Neural progenitor cell (in vitro differentiated cells): ENCODE measurements at regions not wholly inside any gene's neighbourhood (a gene's known extent, or its start where the extent isn't known, plus 50 kb on each side); places are given as distances from the start of the nearest gene placed in this dataset.

ENCODE experiments used
- DNase-seq: peaks from one replicate; pipeline ENCODE4 v3.0.0-alpha.2; 2016; ENCODE audit warnings: low spot score
- H2AFZ ChIP-seq: fragments of 200-600 bp; sonication (generic); replicated peaks from 2 replicates; pipeline ENCODE4 v1.6.1; 2016; ENCODE audit warnings: antibody characterized with exemption
- H3F3A ChIP-seq: fragments of 200-600 bp; sonication (generic); 2 replicates; pipeline ENCODE4 v1.6.1; 2016; ENCODE audit warnings: antibody characterized with exemption, low read depth
- H3K27ac ChIP-seq: fragments of 200-600 bp; sonication (generic); 2 replicates; pipeline ENCODE4 v1.5.1; 2016; ENCODE audit warnings: mild to moderate bottlenecking
- H3K27me3 ChIP-seq: fragments of 200-600 bp; sonication (generic); 2 replicates; pipeline ENCODE4 v1.6.1; 2016; ENCODE audit warnings: mild to moderate bottlenecking, moderate library complexity
- H3K36me3 ChIP-seq: fragments of 200-600 bp; sonication (generic); 2 replicates; pipeline ENCODE4 v1.5.1; 2016
- H3K4me1 ChIP-seq: fragments of 200-600 bp; sonication (generic); 2 replicates; pipeline ENCODE4 v1.6.1; 2016; ENCODE audit warnings: mixed run types
- H3K4me2 ChIP-seq: fragments of 200-600 bp; sonication (generic); 2 replicates; pipeline ENCODE4 v1.6.1; 2016
- H3K4me3 ChIP-seq: fragments of 200-600 bp; sonication (generic); 2 replicates; pipeline ENCODE4 v1.5.1; 2016
- H3K79me2 ChIP-seq: fragments of 200-600 bp; sonication (generic); 2 replicates; pipeline ENCODE4 v1.6.1; 2016; ENCODE audit warnings: low read depth
- H3K9ac ChIP-seq: fragments of 200-600 bp; sonication (generic); 2 replicates; pipeline ENCODE4 v1.6.1; 2016
- H3K9me3 ChIP-seq: fragments of 200-600 bp; sonication (generic); 2 replicates; pipeline ENCODE4 v1.5.1; 2016; ENCODE audit warnings: low read depth
- H4K20me1 ChIP-seq: fragments of 200-600 bp; sonication (generic); 2 replicates; pipeline ENCODE4 v1.6.1; 2016; ENCODE audit warnings: low read depth
- H3K27ac Mint-ChIP-seq: 3 replicates; pipeline ENCODE4 v1.8.0; 2021; ENCODE audit warnings: mixed read lengths
- H3K27me3 Mint-ChIP-seq: 2 replicates; pipeline ENCODE4 v1.8.0; 2022; ENCODE audit warnings: low read depth, mild to moderate bottlenecking, inconsistent platforms, moderate library complexity, mixed read lengths; ENCODE audit not compliant: insufficient read depth
- H3K36me3 Mint-ChIP-seq: 3 replicates; pipeline ENCODE4 v1.8.0; 2021; ENCODE audit warnings: mixed read lengths
- H3K4me1 Mint-ChIP-seq: 3 replicates; pipeline ENCODE4 v1.8.0; 2021; ENCODE audit warnings: mixed read lengths
- H3K4me3 Mint-ChIP-seq: 3 replicates; pipeline ENCODE4 v1.8.0; 2021; ENCODE audit warnings: mild to moderate bottlenecking, moderate library complexity, mixed read lengths
- H3K9me3 Mint-ChIP-seq: 3 replicates; pipeline ENCODE4 v1.8.0; 2020; ENCODE audit warnings: mixed read lengths
- EZH2 ChIP-seq: fragments of 200-600 bp; sonication (generic); IDR thresholded peaks from 2 replicates; pipeline ENCODE4 v1.6.1; 2017; ENCODE audit warnings: antibody characterized with exemption, mild to moderate bottlenecking, moderate library complexity
- EZH2phosphoT487 ChIP-seq: fragments of 200-600 bp; sonication (generic); IDR thresholded peaks from 2 replicates; pipeline ENCODE4 v1.6.1; 2017; ENCODE audit warnings: antibody characterized with exemption
- TF ChIP-seq, protein P1 (sequence below): fragments of 200-600 bp; sonication (generic); IDR thresholded peaks from 2 replicates; pipeline ENCODE4 v1.5.1; 2017; ENCODE audit warnings: antibody characterized with exemption, mild to moderate bottlenecking

DNA sequence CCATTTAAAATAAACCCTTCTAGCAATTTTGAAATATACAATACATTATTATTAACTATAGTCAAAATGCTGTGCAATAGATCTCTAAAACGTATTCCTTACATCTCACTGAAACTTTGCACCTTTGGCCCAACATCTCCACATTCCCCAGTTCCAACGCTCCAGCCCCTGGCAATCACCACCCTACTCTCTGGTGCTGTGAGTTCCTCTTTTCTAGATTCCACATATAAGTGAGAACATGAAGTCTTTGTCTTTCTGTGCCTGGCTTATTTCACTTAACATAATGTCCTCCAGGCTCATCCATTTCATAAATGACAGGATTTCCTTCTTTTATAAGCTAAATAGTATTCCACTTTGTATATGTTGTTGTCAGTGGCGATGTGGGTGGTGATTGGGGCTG, 194.7 kb upstream of the RTL1 start:
- H3K27ac Mint-ChIP-seq = no peak overlapping the region
- Histone ChIP-seq H3K4me3 (no peak overlapping the region), H3K4me2 (no peak overlapping the region), H3F3A (no peaks in the 10 kb centered on the region), H4K20me1 (no peaks in the 10 kb centered on the region), H3K9me3 (no peaks in the 10 kb centered on the region), H3K4me1 (peaks cover 10% of the 10 kb centered on the region), H3K79me2 (no peaks in the 10 kb centered on the region), H2AFZ (no peak overlapping the region), H3K27ac (no peak overlapping the region), H3K27me3 (no peaks in the 10 kb centered on the region), H3K9ac (no peak overlapping the region), H3K36me3 (no peaks in the 10 kb centered on the region)
- peaks cover 22% of the 10 kb centered on the region for H3K9me3 Mint-ChIP-seq
- DNase-seq = no peak
- no peak overlapping the region for H3K4me3 Mint-ChIP-seq
- H3K36me3 Mint-ChIP-seq = no peaks in the 10 kb centered on the region
- TF ChIP-seq, protein P1, sequence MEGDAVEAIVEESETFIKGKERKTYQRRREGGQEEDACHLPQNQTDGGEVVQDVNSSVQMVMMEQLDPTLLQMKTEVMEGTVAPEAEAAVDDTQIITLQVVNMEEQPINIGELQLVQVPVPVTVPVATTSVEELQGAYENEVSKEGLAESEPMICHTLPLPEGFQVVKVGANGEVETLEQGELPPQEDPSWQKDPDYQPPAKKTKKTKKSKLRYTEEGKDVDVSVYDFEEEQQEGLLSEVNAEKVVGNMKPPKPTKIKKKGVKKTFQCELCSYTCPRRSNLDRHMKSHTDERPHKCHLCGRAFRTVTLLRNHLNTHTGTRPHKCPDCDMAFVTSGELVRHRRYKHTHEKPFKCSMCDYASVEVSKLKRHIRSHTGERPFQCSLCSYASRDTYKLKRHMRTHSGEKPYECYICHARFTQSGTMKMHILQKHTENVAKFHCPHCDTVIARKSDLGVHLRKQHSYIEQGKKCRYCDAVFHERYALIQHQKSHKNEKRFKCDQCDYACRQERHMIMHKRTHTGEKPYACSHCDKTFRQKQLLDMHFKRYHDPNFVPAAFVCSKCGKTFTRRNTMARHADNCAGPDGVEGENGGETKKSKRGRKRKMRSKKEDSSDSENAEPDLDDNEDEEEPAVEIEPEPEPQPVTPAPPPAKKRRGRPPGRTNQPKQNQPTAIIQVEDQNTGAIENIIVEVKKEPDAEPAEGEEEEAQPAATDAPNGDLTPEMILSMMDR = no peak
- TF ChIP-seq EZH2phosphoT487 (no peak), EZH2 (no peak)
- peaks cover 2% of the 10 kb centered on the region for H3K4me1 Mint-ChIP-seq
- no peaks in the 10 kb centered on the region for H3K27me3 Mint-ChIP-seq

DNA sequence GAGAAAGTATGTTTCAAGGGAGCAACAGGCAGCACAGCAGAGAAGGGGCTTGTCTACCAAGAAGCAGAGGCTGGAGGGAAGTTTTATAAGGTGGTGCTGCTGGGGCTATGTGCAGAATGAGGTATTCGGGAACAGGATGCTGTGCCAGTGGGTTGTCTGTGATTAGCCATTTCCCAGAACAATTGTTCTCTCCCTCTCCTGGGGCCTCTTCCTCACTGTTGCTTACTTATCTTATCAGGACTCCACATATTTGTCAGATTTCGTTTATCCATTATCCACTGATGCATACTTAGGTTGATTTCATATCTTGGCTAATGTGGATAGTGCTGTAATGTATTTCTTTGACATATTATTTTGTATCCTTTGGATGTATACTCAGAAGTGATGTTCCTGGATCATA, 195.1 kb upstream of the RTL1 start:
- Mint-ChIP-seq H3K9me3 (peaks cover 22% of the 10 kb centered on the region), H3K27me3 (peaks cover 1% of the 10 kb centered on the region), H3K27ac (no peak overlapping the region), H3K36me3 (no peaks in the 10 kb centered on the region), H3K4me1 (peaks cover 3% of the 10 kb centered on the region), H3K4me3 (no peak overlapping the region)
- no peaks in the 10 kb centered on the region for H3K9me3 ChIP-seq
- H3K27me3 ChIP-seq = no peaks in the 10 kb centered on the region
- H3K27ac ChIP-seq = no peak overlapping the region
- no peaks in the 10 kb centered on the region for H4K20me1 ChIP-seq
- H3K4me1 ChIP-seq = peaks cover 10% of the 10 kb centered on the region
- no peak overlapping the region for H2AFZ ChIP-seq
- no peaks in the 10 kb centered on the region for H3K36me3 ChIP-seq
- H3F3A ChIP-seq = no peaks in the 10 kb centered on the region
- no peak overlapping the region for H3K4me2 ChIP-seq
- no peaks in the 10 kb centered on the region for H3K79me2 ChIP-seq
- TF ChIP-seq EZH2phosphoT487 = no peak
- H3K4me3 ChIP-seq = no peak overlapping the region
- no peak for DNase-seq
- no peak overlapping the region for H3K9ac ChIP-seq

DNA sequence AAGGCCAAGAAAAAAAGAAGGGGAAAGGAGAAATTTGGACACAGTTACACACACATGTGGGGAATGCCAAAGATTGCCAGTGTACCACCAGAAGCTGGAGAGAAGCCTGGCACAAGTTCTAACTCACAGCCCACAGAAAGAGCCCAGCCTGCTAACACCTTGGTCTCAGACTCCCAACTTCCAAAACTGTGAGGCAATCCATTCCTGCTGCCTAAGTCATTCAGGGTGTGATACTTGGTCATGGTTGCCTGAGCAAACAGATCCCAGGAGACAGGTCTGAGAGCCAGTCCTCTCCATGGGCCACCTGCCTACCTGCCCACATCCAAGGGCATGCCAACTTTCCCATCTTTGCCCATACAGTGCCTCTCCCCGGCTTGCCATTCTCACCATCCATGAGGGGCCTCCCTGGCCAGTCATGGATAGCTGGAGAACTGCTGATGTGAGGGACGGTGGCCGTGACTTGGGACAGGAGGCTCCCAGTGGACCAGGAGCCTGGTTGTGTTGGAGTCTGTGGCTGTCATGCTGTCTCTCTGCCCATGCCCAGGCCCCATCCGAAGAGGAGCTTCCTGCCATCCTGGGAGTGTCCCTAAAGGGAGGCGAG, 198.0 kb upstream of the RTL1 start:
- no peak overlapping the region for H3K27ac Mint-ChIP-seq
- no peak for DNase-seq

DNA sequence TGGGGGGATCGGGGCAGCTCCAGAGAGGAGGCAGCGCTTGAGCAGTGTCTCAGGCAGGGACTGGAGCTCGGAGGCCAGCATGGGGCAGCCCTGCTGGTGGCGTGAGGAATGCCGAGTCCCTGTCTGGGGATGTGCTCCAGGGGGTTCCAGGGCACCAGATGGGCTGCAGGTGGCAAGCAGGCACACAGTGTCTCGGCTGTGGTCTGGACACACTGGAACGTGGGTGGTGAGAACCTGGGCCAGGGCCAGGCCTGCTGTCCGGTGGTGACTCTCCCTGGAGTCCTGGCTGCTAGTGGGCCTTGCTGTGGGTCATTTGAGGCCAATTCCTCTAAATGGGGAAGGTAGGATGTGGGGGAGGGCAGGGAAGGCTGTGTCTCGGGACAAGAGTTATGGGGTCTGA, 199.4 kb upstream of the RTL1 start:
- Histone ChIP-seq H3F3A (no peaks in the 10 kb centered on the region), H2AFZ (no peak overlapping the region), H3K9ac (no peak overlapping the region), H3K4me2 (no peak overlapping the region), H3K27me3 (no peaks in the 10 kb centered on the region), H3K4me1 (no peaks in the 10 kb centered on the region), H3K36me3 (no peaks in the 10 kb centered on the region), H3K9me3 (no peaks in the 10 kb centered on the region), H3K79me2 (no peaks in the 10 kb centered on the region), H3K27ac (no peak overlapping the region), H4K20me1 (no peaks in the 10 kb centered on the region), H3K4me3 (no peak overlapping the region)
- Mint-ChIP-seq H3K4me3 (no peak overlapping the region), H3K9me3 (peaks cover 24% of the 10 kb centered on the region), H3K4me1 (peaks cover 6% of the 10 kb centered on the region), H3K27me3 (peaks cover 6% of the 10 kb centered on the region), H3K36me3 (no peaks in the 10 kb centered on the region), H3K27ac (no peak overlapping the region)
- DNase-seq = no peak
- TF ChIP-seq EZH2 = no peak
- no peak for TF ChIP-seq EZH2phosphoT487
- TF ChIP-seq, protein P1 = no peak

More for the DNA sequence above, 198.0 kb upstream of the RTL1 start:
- no peaks in the 10 kb centered on the region for H3K79me2 ChIP-seq
- H3F3A ChIP-seq = no peaks in the 10 kb centered on the region
- no peaks in the 10 kb centered on the region for H3K9me3 ChIP-seq
- no peak overlapping the region for H3K4me3 ChIP-seq
- H3K27ac ChIP-seq = no peak overlapping the region
- Mint-ChIP-seq H3K4me1 (peaks cover 6% of the 10 kb centered on the region), H3K27me3 (peaks cover 6% of the 10 kb centered on the region), H3K36me3 (no peaks in the 10 kb centered on the region), H3K9me3 (peaks cover 24% of the 10 kb centered on the region), H3K4me3 (no peak overlapping the region)
- H3K4me1 ChIP-seq = peaks cover 9% of the 10 kb centered on the region
- no peak overlapping the region for H3K4me2 ChIP-seq
- no peak overlapping the region for H3K9ac ChIP-seq
- no peaks in the 10 kb centered on the region for H3K27me3 ChIP-seq
- H2AFZ ChIP-seq = no peak overlapping the region
- TF ChIP-seq, protein P1 = no peak
- no peak for TF ChIP-seq EZH2phosphoT487
- TF ChIP-seq EZH2 = no peak
- H4K20me1 ChIP-seq = no peaks in the 10 kb centered on the region
- no peaks in the 10 kb centered on the region for H3K36me3 ChIP-seq
